ENCODE measurements at regions not wholly inside any gene's neighbourhood (a gene's known extent, or its start where the extent isn't known, plus 50 kb on each side); places are given as distances from the start of the nearest gene placed in this dataset.

- Mint-ChIP-seq H3K27me3 (ENCODE audit: low read depth) (no peaks in the 10 kb centered on the region), H3K27ac (no peak overlapping the region), H3K36me3 (ENCODE audit: low read depth) (no peaks in the 10 kb centered on the region), H3K4me1 (no peaks in the 10 kb centered on the region), H3K4me3 (no peak overlapping the region), H3K9me3 (no peaks in the 10 kb centered on the region)
- TF ChIP-seq, protein P1, sequence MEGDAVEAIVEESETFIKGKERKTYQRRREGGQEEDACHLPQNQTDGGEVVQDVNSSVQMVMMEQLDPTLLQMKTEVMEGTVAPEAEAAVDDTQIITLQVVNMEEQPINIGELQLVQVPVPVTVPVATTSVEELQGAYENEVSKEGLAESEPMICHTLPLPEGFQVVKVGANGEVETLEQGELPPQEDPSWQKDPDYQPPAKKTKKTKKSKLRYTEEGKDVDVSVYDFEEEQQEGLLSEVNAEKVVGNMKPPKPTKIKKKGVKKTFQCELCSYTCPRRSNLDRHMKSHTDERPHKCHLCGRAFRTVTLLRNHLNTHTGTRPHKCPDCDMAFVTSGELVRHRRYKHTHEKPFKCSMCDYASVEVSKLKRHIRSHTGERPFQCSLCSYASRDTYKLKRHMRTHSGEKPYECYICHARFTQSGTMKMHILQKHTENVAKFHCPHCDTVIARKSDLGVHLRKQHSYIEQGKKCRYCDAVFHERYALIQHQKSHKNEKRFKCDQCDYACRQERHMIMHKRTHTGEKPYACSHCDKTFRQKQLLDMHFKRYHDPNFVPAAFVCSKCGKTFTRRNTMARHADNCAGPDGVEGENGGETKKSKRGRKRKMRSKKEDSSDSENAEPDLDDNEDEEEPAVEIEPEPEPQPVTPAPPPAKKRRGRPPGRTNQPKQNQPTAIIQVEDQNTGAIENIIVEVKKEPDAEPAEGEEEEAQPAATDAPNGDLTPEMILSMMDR (IDR thresholded peaks at IDR 0.05; ENCODE audit: unreplicated experiment in 3 of 3): no peak
Observed at GRCh38 chr4:126790633-126791032, 842.1 kb upstream of the INTU start.

- TF ChIP-seq, protein P1 (IDR thresholded peaks at IDR 0.05; ENCODE audit: unreplicated experiment in 3 of 3): no peak
- Mint-ChIP-seq H3K9me3 (no peaks in the 10 kb centered on the region), H3K27ac (no peak overlapping the region), H3K36me3 (ENCODE audit: low read depth) (no peaks in the 10 kb centered on the region), H3K4me1 (no peaks in the 10 kb centered on the region), H3K4me3 (no peak overlapping the region), H3K27me3 (ENCODE audit: low read depth) (no peaks in the 10 kb centered on the region)
Observed at GRCh38 chr4:126794363-126794762, 838.4 kb upstream of the INTU start.

DNA sequence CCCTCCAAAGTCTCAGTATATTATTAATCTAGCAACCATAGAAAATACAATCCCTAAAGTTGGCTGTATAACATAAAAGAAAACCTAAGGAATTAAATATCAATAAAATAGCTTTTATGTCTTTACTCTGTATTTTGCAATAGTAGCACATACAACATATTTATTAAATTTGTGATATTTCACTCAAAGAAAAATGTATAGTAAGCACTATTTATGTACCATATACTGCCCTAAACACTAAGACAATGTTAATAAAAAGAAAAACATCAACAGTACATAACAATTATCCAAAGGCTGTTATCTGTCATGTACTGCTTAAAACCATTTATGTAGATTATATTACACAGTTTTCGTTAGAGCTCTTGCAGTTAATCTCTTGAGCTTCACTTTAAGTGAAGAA, 834.5 kb upstream of the INTU start:
- H3K27me3 Mint-ChIP-seq (ENCODE audit: low read depth): no peaks in the 10 kb centered on the region
- H3K36me3 Mint-ChIP-seq (ENCODE audit: low read depth): no peaks in the 10 kb centered on the region
- peaks cover 12% of the 10 kb centered on the region for H3K4me1 Mint-ChIP-seq
- TF ChIP-seq, protein P1 (IDR thresholded peaks at IDR 0.05; ENCODE audit: unreplicated experiment in 3 of 3): no peak
- H3K27ac Mint-ChIP-seq: no peak overlapping the region
- H3K9me3 Mint-ChIP-seq: no peaks in the 10 kb centered on the region
- H3K4me3 Mint-ChIP-seq: no peak overlapping the region

GRCh38 chr4:126799416-126799815, 833.3 kb upstream of the INTU start:
- TF ChIP-seq, protein P1 (IDR thresholded peaks at IDR 0.05; ENCODE audit: unreplicated experiment in 3 of 3): no peak
- Mint-ChIP-seq H3K4me3 (no peak overlapping the region), H3K9me3 (no peaks in the 10 kb centered on the region), H3K36me3 (ENCODE audit: low read depth) (no peaks in the 10 kb centered on the region), H3K27ac (peak overlapping the region in 1 of 3 experiments; percentile 3), H3K4me1 (peaks cover 12% of the 10 kb centered on the region), H3K27me3 (ENCODE audit: low read depth) (no peaks in the 10 kb centered on the region)

GRCh38 chr4:126799971-126800574, 832.7 kb upstream of the INTU start:
- TF ChIP-seq, protein P1 (IDR thresholded peaks at IDR 0.05; ENCODE audit: unreplicated experiment in 3 of 3): no peak
- Mint-ChIP-seq H3K4me1 (peaks cover 12% of the 10 kb centered on the region), H3K27ac (peak overlapping the region in 1 of 3 experiments; percentile 3), H3K27me3 (ENCODE audit: low read depth) (no peaks in the 10 kb centered on the region), H3K4me3 (no peak overlapping the region), H3K9me3 (no peaks in the 10 kb centered on the region), H3K36me3 (ENCODE audit: low read depth) (no peaks in the 10 kb centered on the region)

DNA sequence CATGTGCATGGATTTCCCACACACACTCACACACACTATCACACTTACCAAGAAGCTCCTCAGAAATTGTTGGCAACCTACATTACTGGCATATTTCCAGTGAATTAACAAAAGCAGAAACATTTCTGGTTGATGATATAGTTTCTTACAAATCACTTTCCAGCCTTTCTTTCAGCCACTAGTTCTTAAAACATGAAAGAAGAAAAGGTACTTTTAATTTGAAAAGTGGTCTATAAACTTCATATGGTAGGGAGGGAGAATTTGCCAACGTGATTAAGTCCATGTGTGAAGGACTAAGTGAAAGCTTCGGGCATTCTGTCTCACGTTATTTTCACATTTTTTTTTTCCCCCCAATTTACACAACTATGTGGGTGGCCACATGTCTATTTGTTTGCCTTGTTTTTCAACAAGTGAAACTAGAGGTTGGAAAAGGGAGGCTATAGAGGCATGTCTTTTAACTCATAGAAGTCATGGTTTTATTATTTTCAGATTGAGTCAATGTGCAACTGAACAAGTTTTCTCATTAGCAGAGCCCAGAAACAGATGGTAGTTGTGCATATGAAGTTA, 832.1 kb upstream of the INTU start:
- no peak overlapping the region for H3K4me3 Mint-ChIP-seq
- TF ChIP-seq, protein P1 (IDR thresholded peaks at IDR 0.05; ENCODE audit: unreplicated experiment in 3 of 3): no peak
- no peaks in the 10 kb centered on the region for H3K27me3 Mint-ChIP-seq (ENCODE audit: low read depth)
- no peaks in the 10 kb centered on the region for H3K9me3 Mint-ChIP-seq
- no peaks in the 10 kb centered on the region for H3K36me3 Mint-ChIP-seq (ENCODE audit: low read depth)
- H3K4me1 Mint-ChIP-seq: peaks cover 12% of the 10 kb centered on the region
- peak overlapping the region in 1 of 3 experiments; percentile 3 for H3K27ac Mint-ChIP-seq

All from nephron (organoid).